IMR-90 (cell line): ENCODE measurements at regions not wholly inside any gene's neighbourhood (a gene's known extent, or its start where the extent isn't known, plus 50 kb on each side); places are given as distances from the start of the nearest gene placed in this dataset.

Experiments used
- ATAC-seq: fragments of 200-7000 bp; cut with Tn5 transposase; 2 replicates; pipeline ENCODE4 v1.9.1; 2020; ENCODE audit warnings: low read depth, mild to moderate bottlenecking, moderate library complexity
- BruUV-seq: library from RNA; stranded (reverse); fragments of 400-500 nt; replicated peaks from 2 replicates; lab custom pipeline; 2021; lab: Mats Ljungman, UMichigan
- CTCF ChIA-PET: fragments of 300-600 bp; formaldehyde crosslinking; extraction: SDS; loops from one replicate; lab custom pipeline; 2021; ENCODE audit warnings: antibody characterized with exemption; lab: Yijun Ruan, JAX
- POLR2A ChIA-PET: fragments of 300-600 bp; sonication (Branson Sonifier 250); formaldehyde crosslinking; loops from one replicate; lab custom pipeline; 2022; ENCODE audit warnings: antibody characterized with exemption; ENCODE audit not compliant: unreplicated experiment; lab: Charles Lee
- DNase-seq: peaks from one replicate; pipeline ENCODE4 v3.0.0; 2013
- H2AFZ ChIP-seq: replicated peaks from 2 replicates; pipeline ENCODE3; 2013; ENCODE audit warnings: low read length, mild to moderate bottlenecking; ENCODE audit not compliant: poor library complexity
- H2AK5ac ChIP-seq: 2 replicates; pipeline ENCODE4 v1.6.1; 2013; ENCODE audit warnings: low read depth, low read length, inconsistent platforms
- H2AK9ac ChIP-seq: replicated peaks from 2 replicates; pipeline ENCODE3; 2013; ENCODE audit warnings: mild to moderate bottlenecking, low read depth, low read length, moderate library complexity; ENCODE audit not compliant: poor library complexity
- H2BK120ac ChIP-seq: 2 replicates; pipeline ENCODE4 v1.6.1; 2013; ENCODE audit warnings: low read depth, low read length, inconsistent platforms
- H2BK15ac ChIP-seq: 3 replicates; pipeline ENCODE4 v1.6.1; 2013; ENCODE audit warnings: low read depth, low read length, inconsistent platforms
- H2BK20ac ChIP-seq: 2 replicates; pipeline ENCODE4 v1.6.1; 2013; ENCODE audit warnings: low read depth, mild to moderate bottlenecking, inconsistent platforms, low read length, moderate library complexity
- H2BK5ac ChIP-seq: 2 replicates; pipeline ENCODE4 v1.6.1; 2013; ENCODE audit warnings: mild to moderate bottlenecking, low read depth, low read length, inconsistent platforms; ENCODE audit not compliant: poor library complexity, severe bottlenecking
- H3K14ac ChIP-seq: replicated peaks from 2 replicates; pipeline ENCODE4 v1.6.1; 2013; ENCODE audit warnings: low read depth, low read length, inconsistent platforms
- H3K18ac ChIP-seq: 2 replicates; pipeline ENCODE4 v1.6.1; 2013; ENCODE audit warnings: low read depth, low read length, control low read depth
- H3K23ac ChIP-seq: 2 replicates; pipeline ENCODE4 v1.6.1; 2013; ENCODE audit warnings: low read depth, low read length, inconsistent platforms
- H3K27ac ChIP-seq: 2 replicates; pipeline ENCODE4 v1.5.1; 2013; ENCODE audit warnings: mild to moderate bottlenecking, control low read depth, low read length; ENCODE audit not compliant: insufficient read depth
- H3K27me3 ChIP-seq: 2 replicates; pipeline ENCODE4 v1.6.1; 2013; ENCODE audit warnings: low read length; ENCODE audit not compliant: control insufficient read depth, insufficient read depth
- H3K36me3 ChIP-seq: 2 replicates; pipeline ENCODE4 v1.6.1; 2013; ENCODE audit warnings: low read length, mixed read lengths; ENCODE audit not compliant: control insufficient read depth, insufficient read depth
- H3K4ac ChIP-seq: 2 replicates; pipeline ENCODE4 v1.6.1; 2013; ENCODE audit warnings: low read depth, low read length, inconsistent platforms
- H3K4me1 ChIP-seq: 2 replicates; pipeline ENCODE4 v1.6.1; 2013; ENCODE audit warnings: low read length, mixed read lengths; ENCODE audit not compliant: control insufficient read depth, insufficient read depth
- H3K4me2 ChIP-seq: 2 replicates; pipeline ENCODE4 v1.6.1; 2013; ENCODE audit warnings: low read depth, mild to moderate bottlenecking, control low read depth, low read length, moderate library complexity
- H3K4me3 ChIP-seq: 2 replicates; pipeline ENCODE4 v1.5.1; 2013; ENCODE audit warnings: low read depth, mild to moderate bottlenecking, control low read depth, low read length, moderate library complexity; ENCODE audit not compliant: insufficient read depth
- H3K56ac ChIP-seq: 2 replicates; pipeline ENCODE4 v1.6.1; 2013; ENCODE audit warnings: low read length, inconsistent platforms; ENCODE audit not compliant: insufficient read depth; ENCODE audit errors: extremely low read depth
- H3K79me1 ChIP-seq, 2 experiments: 2 replicates each; pipeline ENCODE4 v1.6.1; 2013; ENCODE audit warnings: low read length in 2 of 2, inconsistent platforms in 1 of 2, low read depth in 1 of 2
- H3K9ac ChIP-seq: 2 replicates; pipeline ENCODE4 v1.6.1; 2013; ENCODE audit warnings: low read depth, low read length, control low read depth
- H3K9me1 ChIP-seq: 2 replicates; pipeline ENCODE4 v1.6.1; 2013; ENCODE audit warnings: low read length, inconsistent platforms; ENCODE audit not compliant: insufficient read depth
- H3K9me3 ChIP-seq: 2 replicates; pipeline ENCODE4 v1.6.1; 2013; ENCODE audit warnings: low read length; ENCODE audit not compliant: control insufficient read depth, insufficient read depth
- H4K20me1 ChIP-seq: 2 replicates; pipeline ENCODE4 v1.6.1; 2013; ENCODE audit warnings: low read length, inconsistent platforms; ENCODE audit not compliant: insufficient read depth
- H4K5ac ChIP-seq: 2 replicates; pipeline ENCODE4 v1.6.1; 2013; ENCODE audit warnings: mild to moderate bottlenecking, low read depth, low read length, control low read depth
- H4K8ac ChIP-seq, 2 experiments: 2 replicates each; pipeline ENCODE4 v1.6.1; 2013; ENCODE audit warnings: low read depth in 2 of 2, low read length in 2 of 2, control low read depth in 1 of 2, inconsistent platforms in 1 of 2
- H4K91ac ChIP-seq: 2 replicates; pipeline ENCODE4 v1.6.1; 2013; ENCODE audit warnings: low read depth, low read length, inconsistent platforms; ENCODE audit not compliant: insufficient read depth
- BHLHE40 ChIP-seq: fragments of 150-350 bp; IDR thresholded peaks from 2 replicates; pipeline ENCODE4 v1.6.1; 2016; ENCODE audit warnings: mild to moderate bottlenecking, low read depth, low read length
- CEBPB ChIP-seq: IDR thresholded peaks from 2 replicates; pipeline ENCODE4 v1.6.1; 2012; ENCODE audit warnings: low read depth, low read length, improper control_type of control experiment
- CHD1 ChIP-seq: IDR thresholded peaks from 2 replicates; pipeline ENCODE4 v1.6.1; 2012; ENCODE audit warnings: low read depth, low read length, improper control_type of control experiment
- ELK1 ChIP-seq: fragments of 150-350 bp; IDR thresholded peaks from 2 replicates; pipeline ENCODE4 v1.6.1; 2016; ENCODE audit warnings: low read depth, mild to moderate bottlenecking, low read length, moderate library complexity, borderline replicate concordance
- FOS ChIP-seq: fragments of 150-350 bp; IDR thresholded peaks from 2 replicates; pipeline ENCODE4 v1.6.1; 2016; ENCODE audit warnings: low read depth, low read length
- MAFK ChIP-seq: IDR thresholded peaks from 2 replicates; pipeline ENCODE4 v1.6.1; 2012; ENCODE audit warnings: low read depth, low read length, improper control_type of control experiment
- MAZ ChIP-seq: IDR thresholded peaks from 2 replicates; pipeline ENCODE4 v1.6.1; 2012; ENCODE audit warnings: low read depth, mild to moderate bottlenecking, low read length, improper control_type of control experiment, moderate library complexity, borderline replicate concordance
- MXI1 ChIP-seq: IDR thresholded peaks from 2 replicates; pipeline ENCODE4 v1.6.1; 2012; ENCODE audit warnings: low read depth, mild to moderate bottlenecking, low read length, moderate library complexity, borderline replicate concordance
- NFE2L2 ChIP-seq: fragments of 150-350 bp; IDR thresholded peaks from 2 replicates; pipeline ENCODE4 v1.6.1; 2016; ENCODE audit warnings: low read depth, mild to moderate bottlenecking, low read length
- POLR2A ChIP-seq: IDR thresholded peaks from 2 replicates; pipeline ENCODE4 v1.6.1; 2012; ENCODE audit warnings: mild to moderate bottlenecking, low read depth, low read length
- RAD21 ChIP-seq: IDR thresholded peaks from 2 replicates; pipeline ENCODE4 v1.6.1; 2012; ENCODE audit warnings: low read length, improper control_type of control experiment
- RCOR1 ChIP-seq: IDR thresholded peaks from 2 replicates; pipeline ENCODE4 v1.6.1; 2012; ENCODE audit warnings: mild to moderate bottlenecking, low read length, improper control_type of control experiment; ENCODE audit not compliant: insufficient replicate concordance
- RFX5 ChIP-seq: IDR thresholded peaks from 2 replicates; pipeline ENCODE4 v1.8.0; 2012; ENCODE audit warnings: low read depth, mild to moderate bottlenecking, low read length, moderate library complexity
- SMC3 ChIP-seq: fragments of 150-350 bp; IDR thresholded peaks from 2 replicates; pipeline ENCODE4 v1.6.1; 2016; ENCODE audit warnings: low read depth, mild to moderate bottlenecking, antibody characterized with exemption, low read length, moderate library complexity
- USF2 ChIP-seq: fragments of 150-350 bp; IDR thresholded peaks from 2 replicates; pipeline ENCODE4 v1.6.1; 2017; ENCODE audit warnings: mild to moderate bottlenecking, antibody characterized with exemption, low read length, low read depth
- WGBS, 2 experiments: methylation state at CpG; one replicate each; pipeline versions ENCODE4 v1.1.5 to v1.1.7; 2013; ENCODE audit warnings: missing lambda C conversion rate in 2 of 2; ENCODE audit not compliant: insufficient read length in 1 of 2; ENCODE audit errors: extremely low coverage in 2 of 2; 5-methylcytosine and 5-hydroxymethylcytosine counted together
- dilution Hi-C: fragments of 300-500 bp; cut with HindIII; formaldehyde crosslinking; loops from one replicate; pipeline ENCODE4 v1.14.3; 2018; ENCODE audit warnings: low sequenced_read_pairs; ENCODE audit not compliant: unreplicated experiment
- in situ Hi-C: fragments of 300-500 bp; cut with MboI; formaldehyde crosslinking; loops from 3 replicates; pipeline ENCODE4 v1.14.3; 2019; ENCODE audit warnings: low sequenced_read_pairs, inconsistent platforms, mixed read lengths
- intact Hi-C: fragments of 100-400 bp; cut with micrococcal nuclease; formaldehyde crosslinking; loops from 2 replicates; pipeline ENCODE4 v1.10.0; 2022
- TF ChIP-seq, protein P1 (sequence below): conservative IDR thresholded peaks from 2 replicates; pipeline ENCODE4 v1.5.1; 2012; ENCODE audit warnings: mild to moderate bottlenecking, low read depth, low read length, improper control_type of control experiment

GRCh38 chr6:15997586-15998388 lies 131.1 kb upstream of the MYLIP start:
- no peaks in the 10 kb centered on the region for H4K20me1 ChIP-seq
- no peak overlapping the region for H4K91ac ChIP-seq
- H3K4me2 ChIP-seq: no peak overlapping the region
- intact Hi-C loops (no loop called here), in situ Hi-C loops (no loop called here), dilution Hi-C loops (no loop called here)
- DNase-seq (no peak), ATAC-seq (no peak)
- TF ChIP-seq RAD21 (no peak), RCOR1 (no peak), MXI1 (no peak), NFE2L2 (no peak), MAFK (no peak), MAZ (no peak), FOS (no peak), RFX5 (no peak), USF2 (no peak), SMC3 (no peak), POLR2A (no peak), BHLHE40 (no peak), CHD1 (no peak), ELK1 (no peak), CEBPB (no peak)
- TF ChIP-seq, protein P1, sequence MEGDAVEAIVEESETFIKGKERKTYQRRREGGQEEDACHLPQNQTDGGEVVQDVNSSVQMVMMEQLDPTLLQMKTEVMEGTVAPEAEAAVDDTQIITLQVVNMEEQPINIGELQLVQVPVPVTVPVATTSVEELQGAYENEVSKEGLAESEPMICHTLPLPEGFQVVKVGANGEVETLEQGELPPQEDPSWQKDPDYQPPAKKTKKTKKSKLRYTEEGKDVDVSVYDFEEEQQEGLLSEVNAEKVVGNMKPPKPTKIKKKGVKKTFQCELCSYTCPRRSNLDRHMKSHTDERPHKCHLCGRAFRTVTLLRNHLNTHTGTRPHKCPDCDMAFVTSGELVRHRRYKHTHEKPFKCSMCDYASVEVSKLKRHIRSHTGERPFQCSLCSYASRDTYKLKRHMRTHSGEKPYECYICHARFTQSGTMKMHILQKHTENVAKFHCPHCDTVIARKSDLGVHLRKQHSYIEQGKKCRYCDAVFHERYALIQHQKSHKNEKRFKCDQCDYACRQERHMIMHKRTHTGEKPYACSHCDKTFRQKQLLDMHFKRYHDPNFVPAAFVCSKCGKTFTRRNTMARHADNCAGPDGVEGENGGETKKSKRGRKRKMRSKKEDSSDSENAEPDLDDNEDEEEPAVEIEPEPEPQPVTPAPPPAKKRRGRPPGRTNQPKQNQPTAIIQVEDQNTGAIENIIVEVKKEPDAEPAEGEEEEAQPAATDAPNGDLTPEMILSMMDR: no peak
- no peak overlapping the region for H3K4me3 ChIP-seq
- no peak overlapping the region for H4K5ac ChIP-seq
- no peak overlapping the region for H3K14ac ChIP-seq
- H2AK5ac ChIP-seq: no peak overlapping the region
- no peak overlapping the region for H3K27ac ChIP-seq
- no peaks in the 10 kb centered on the region for H3K79me1 ChIP-seq
- no peaks in the 10 kb centered on the region for H3K36me3 ChIP-seq
- H3K23ac ChIP-seq: no peak overlapping the region
- no peak overlapping the region for H2AFZ ChIP-seq
- H3K18ac ChIP-seq: no peak overlapping the region
- WGBS, 2 experiments: 20% methylated on average over 2 of the region's 6 CpGs; no CpG with 5 or more reads in 1 of the 2 experiments
- H3K9ac ChIP-seq: no peak overlapping the region
- CTCF ChIA-PET: no interaction called here
- peaks cover 8% of the 10 kb centered on the region for H3K27me3 ChIP-seq
- no peaks in the 10 kb centered on the region for H3K9me3 ChIP-seq
- H2AK9ac ChIP-seq: no peak overlapping the region
- H2BK120ac ChIP-seq: no peak overlapping the region
- no peak overlapping the region for H2BK15ac ChIP-seq
- H3K9me1 ChIP-seq: no peaks in the 10 kb centered on the region
- no peak overlapping the region for H4K8ac ChIP-seq
- POLR2A ChIA-PET: no interaction called here
- H2BK5ac ChIP-seq: no peak overlapping the region
- H3K4ac ChIP-seq: no peak overlapping the region
- H3K56ac ChIP-seq: no peak overlapping the region
- no TSS peak for BruUV-seq
- H3K4me1 ChIP-seq: no peaks in the 10 kb centered on the region
- no peak overlapping the region for H2BK20ac ChIP-seq
